Tongue (tissue), 1 donor: ENCODE measurements at regions not wholly inside any gene's neighbourhood (a gene's known extent, or its start where the extent isn't known, plus 50 kb on each side); places are given as distances from the start of the nearest gene placed in this dataset.
"Not testable (repeated sequence)": the region's sequence is repeated elsewhere in the genome, so short reads cannot be mapped to it uniquely, and the experiment has no call there.

Experiments
- DNase-seq: peaks from one replicate; pipeline ENCODE4 v3.0.0-alpha.2; 2015

- no peak for DNase-seq
Observed at GRCh38 chr10:21141946-21142492, 244.9 kb upstream of the NEBL start.

- DNase-seq, result peak; percentile 79
Observed at GRCh38 chr10:21138769-21139340, 241.7 kb upstream of the NEBL start.

- DNase-seq, result peak; percentile 77
Observed at GRCh38 chr10:21135023-21135931, 238.2 kb upstream of the NEBL start.

- DNase-seq, result no peak
Observed at GRCh38 chr10:21134645-21135022, 237.5 kb upstream of the NEBL start.

- DNase-seq, result no peak
Observed at GRCh38 chr10:21130683-21131442, 233.8 kb upstream of the NEBL start.

GRCh38 chr10:21130108-21130507, 233.0 kb upstream of the NEBL start:
- DNase-seq, result no peak

- DNase-seq, result peak; percentile 30
Observed at GRCh38 chr10:21125471-21126228, 228.5 kb upstream of the NEBL start.

GRCh38 chr10:21122907-21123306, 225.8 kb upstream of the NEBL start:
- no peak for DNase-seq

- DNase-seq, result not testable (repeated sequence)
Observed at GRCh38 chr10:21121822-21122221, 224.7 kb upstream of the NEBL start.

GRCh38 chr10:21114683-21115082, 217.6 kb upstream of the NEBL start:
- DNase-seq, result no peak

- no peak for DNase-seq
Observed at GRCh38 chr10:21110358-21110757, 213.2 kb upstream of the NEBL start.

GRCh38 chr10:21106931-21107330, 209.8 kb upstream of the NEBL start:
- DNase-seq, result not testable (repeated sequence)

GRCh38 chr10:21105331-21105730, 208.2 kb upstream of the NEBL start:
- not testable (repeated sequence) for DNase-seq

- no peak for DNase-seq
Observed at GRCh38 chr10:21100871-21101514, 203.9 kb upstream of the NEBL start.

- DNase-seq, result peak; percentile 39
Observed at GRCh38 chr10:21100190-21100589, 203.1 kb upstream of the NEBL start.

- DNase-seq, result peak; percentile 28
Observed at GRCh38 chr10:21099291-21100062, 202.4 kb upstream of the NEBL start.

GRCh38 chr10:21097926-21098355, 200.8 kb upstream of the NEBL start:
- DNase-seq, result no peak

GRCh38 chr10:21095494-21096055, 198.5 kb upstream of the NEBL start:
- no peak for DNase-seq

GRCh38 chr10:21095073-21095472, 198.0 kb upstream of the NEBL start:
- no peak for DNase-seq
